Endothelial cell of umbilical vein (primary cell): ENCODE measurements at regions not wholly inside any gene's neighbourhood (a gene's known extent, or its start where the extent isn't known, plus 50 kb on each side); places are given as distances from the start of the nearest gene placed in this dataset.

Experiments
- BruUV-seq: library from RNA; stranded (reverse); fragments of 400-500 nt; replicated peaks from 2 replicates; lab custom pipeline; 2021; lab: Mats Ljungman, UMichigan
- CTCF ChIA-PET: fragments of 300-600, 350-600 bp; sonication (Branson Sonifier 250); formaldehyde crosslinking; loops from one replicate; lab custom pipeline; 2021; ENCODE audit warnings: antibody characterized with exemption, inconsistent platforms; lab: Charles Lee
- POLR2A ChIA-PET: fragments of 300-600, 350-600 bp; sonication (Branson Sonifier 250); formaldehyde crosslinking; loops from one replicate; lab custom pipeline; 2021; ENCODE audit warnings: antibody characterized with exemption, inconsistent platforms; lab: Charles Lee
- DNase-seq: peaks from one replicate; pipeline ENCODE4 v3.0.0-alpha.2; 2011; ENCODE audit warnings: low read depth, low spot score
- FAIRE-seq: peaks from 2 replicates; lab custom pipeline; 2011; peaks lifted over from hg19 to GRCh38; lab: Jason Lieb, UNC
- H2AFZ ChIP-seq: 2 replicates; pipeline ENCODE4 v1.6.0; 2012; ENCODE audit warnings: low read depth, low read length, control low read depth, inconsistent platforms
- H3K27ac ChIP-seq: 2 replicates; pipeline ENCODE4 v1.5.1; 2011; ENCODE audit warnings: low read depth, mild to moderate bottlenecking, control low read depth, low read length, moderate library complexity; ENCODE audit not compliant: insufficient read depth
- H3K27me3 ChIP-seq, 2 experiments: 2 replicates each; pipeline versions ENCODE4 v1.6.0 to v1.6.1; 2011; ENCODE audit warnings: low read length in 2 of 2, mixed read lengths in 1 of 2; ENCODE audit not compliant: control insufficient read depth in 2 of 2, insufficient read depth in 2 of 2
- H3K36me3 ChIP-seq, 2 experiments: 2 replicates in 1 of 2; 3 replicates in 1 of 2; pipeline ENCODE4 v1.5.1; 2011; ENCODE audit warnings: low read length in 2 of 2, mild to moderate bottlenecking in 1 of 2, moderate library complexity in 1 of 2; ENCODE audit not compliant: control insufficient read depth in 2 of 2, insufficient read depth in 2 of 2; ENCODE audit errors: extremely low read depth in 1 of 2
- H3K4me1 ChIP-seq: 3 replicates; pipeline ENCODE4 v1.5.1; 2011; ENCODE audit warnings: mild to moderate bottlenecking, low read length; ENCODE audit not compliant: control insufficient read depth, insufficient read depth; ENCODE audit errors: extremely low read depth
- H3K4me2 ChIP-seq: 2 replicates; pipeline ENCODE4 v1.6.1; 2011; ENCODE audit warnings: low read length, control low read depth, mixed read lengths; ENCODE audit not compliant: insufficient read depth
- H3K4me3 ChIP-seq, 3 experiments: fragments of 200-600 bp in 1 of 3; sonication (generic), shearing (Covaris generic) in 1 of 3; replicated peaks in 1 of 3; 2 replicates each; pipeline ENCODE4 v1.5.1; 2011 to 2016; ENCODE audit warnings: control low read depth in 3 of 3, low read length in 3 of 3, mild to moderate bottlenecking in 2 of 3, inconsistent platforms in 1 of 3, low read depth in 1 of 3, moderate library complexity in 1 of 3; ENCODE audit not compliant: insufficient read depth in 1 of 3
- H3K79me2 ChIP-seq: 2 replicates; pipeline ENCODE4 v1.6.0; 2012; ENCODE audit warnings: low read length, inconsistent platforms; ENCODE audit not compliant: control insufficient read depth, insufficient read depth
- H3K9ac ChIP-seq: replicated peaks from 2 replicates; pipeline ENCODE3; 2011; ENCODE audit warnings: low read length, control low read depth; ENCODE audit not compliant: insufficient read depth; ENCODE audit errors: extremely low read depth
- H3K9me1 ChIP-seq: replicated peaks from 3 replicates; pipeline ENCODE4 v1.6.0; 2011; ENCODE audit warnings: mild to moderate bottlenecking, low read length; ENCODE audit not compliant: control insufficient read depth, insufficient read depth; ENCODE audit errors: extremely low read depth
- H3K9me3 ChIP-seq: replicated peaks from 2 replicates; pipeline ENCODE4 v1.5.1; 2012; ENCODE audit warnings: low read length, inconsistent platforms; ENCODE audit not compliant: control insufficient read depth, insufficient read depth
- H4K20me1 ChIP-seq: replicated peaks from 2 replicates; pipeline ENCODE3; 2011; ENCODE audit warnings: mild to moderate bottlenecking, low read length; ENCODE audit not compliant: control insufficient read depth, insufficient read depth; ENCODE audit errors: extremely low read depth
- CTCF ChIP-seq, 2 donors: IDR thresholded peaks; 1 replicate in 1 of 2; 2 replicates in 1 of 2; pipeline ENCODE4 v1.5.1; 2011; ENCODE audit warnings: low read length in 2 of 2, mild to moderate bottlenecking in 2 of 2, moderate library complexity in 2 of 2, control low read depth in 1 of 2, inconsistent platforms in 1 of 2, low read depth in 1 of 2; ENCODE audit not compliant: insufficient read depth in 1 of 2; ENCODE audit errors: extremely low read depth in 1 of 2
- EZH2 ChIP-seq: IDR thresholded peaks from 2 replicates; pipeline ENCODE4 v1.6.1; 2012; ENCODE audit warnings: borderline replicate concordance, low read depth, mild to moderate bottlenecking, moderate library complexity, low read length, inconsistent platforms; ENCODE audit not compliant: severe bottlenecking
- FOS ChIP-seq: IDR thresholded peaks from 2 replicates; pipeline ENCODE4 v1.6.1; 2011; ENCODE audit warnings: mild to moderate bottlenecking, low read length, moderate library complexity, borderline replicate concordance; ENCODE audit not compliant: insufficient read depth
- GATA2 ChIP-seq: IDR thresholded peaks from 2 replicates; pipeline ENCODE4 v1.7.0; 2011; ENCODE audit warnings: low read depth, mild to moderate bottlenecking, moderate library complexity, mixed read lengths, low read length; ENCODE audit not compliant: insufficient read length, insufficient read depth
- JUN ChIP-seq: IDR thresholded peaks from 2 replicates; pipeline ENCODE4 v1.6.1; 2011; ENCODE audit warnings: borderline replicate concordance, low read depth; ENCODE audit not compliant: insufficient read length, insufficient read depth
- MAX ChIP-seq: IDR thresholded peaks from 2 replicates; pipeline ENCODE4 v1.6.1; 2011; ENCODE audit not compliant: insufficient read depth, insufficient read length
- MYC ChIP-seq: IDR thresholded peaks from one replicate; pipeline ENCODE4 v1.6.1; 2011; ENCODE audit warnings: mild to moderate bottlenecking, low read depth, low read length
- POLR2A ChIP-seq: IDR thresholded peaks from 2 replicates; pipeline ENCODE4 v1.6.1; 2012; ENCODE audit warnings: low read depth, mild to moderate bottlenecking, control low read depth, low read length
- POLR2AphosphoS5 ChIP-seq: IDR thresholded peaks from 2 replicates; pipeline ENCODE4 v1.6.1; 2012; ENCODE audit warnings: low read depth, mild to moderate bottlenecking, control low read depth, low read length, moderate library complexity; ENCODE audit not compliant: insufficient read depth
- dilution Hi-C: fragments of 300-500 bp; cut with MboI; formaldehyde crosslinking; loops from one replicate; pipeline ENCODE4 v1.15.0; 2019; ENCODE audit warnings: low sequenced_read_pairs; ENCODE audit not compliant: extremely low pct_ligation_motif_present
- intact Hi-C: fragments of 100-400 bp; cut with micrococcal nuclease; formaldehyde crosslinking; loops from one replicate; pipeline ENCODE4 v1.10.0; 2022

- no peak for FAIRE-seq
- Histone ChIP-seq H2AFZ (no peak overlapping the region), H3K9ac (no peak overlapping the region), H3K36me3 (no peaks in the 10 kb centered on the region), H3K4me2 (no peak overlapping the region), H3K9me1 (no peaks in the 10 kb centered on the region), H3K79me2 (no peaks in the 10 kb centered on the region), H3K27me3 (no peaks in the 10 kb centered on the region), H3K4me3 (no peak overlapping the region), H3K4me1 (no peaks in the 10 kb centered on the region), H3K9me3 (no peaks in the 10 kb centered on the region), H4K20me1 (no peaks in the 10 kb centered on the region), H3K27ac (no peak overlapping the region)
- no TSS peak for BruUV-seq
- dilution Hi-C loops (no loop called here), intact Hi-C loops (no loop called here)
- no peak for TF ChIP-seq CTCF (IDR thresholded peaks at IDR 0.05; ENCODE audit: extremely low read depth in 1 of 2, insufficient read depth in 1 of 2, low read depth in 1 of 2, low read length in 2 of 2)
- no peak for TF ChIP-seq EZH2
- TF ChIP-seq JUN: no peak
- TF ChIP-seq MAX: no peak
- no peak for TF ChIP-seq POLR2AphosphoS5
- no peak for TF ChIP-seq POLR2A
- POLR2A ChIA-PET: no interaction called here
- CTCF ChIA-PET: no interaction called here
- DNase-seq: no peak
These were observed 842.1 kb upstream of the SLC10A2 start for GRCh38 chr13:103908274-103908673.

- Histone ChIP-seq H3K4me3 (no peak overlapping the region), H2AFZ (no peak overlapping the region), H3K36me3 (no peaks in the 10 kb centered on the region), H3K9me3 (no peaks in the 10 kb centered on the region), H3K4me2 (no peak overlapping the region), H4K20me1 (no peaks in the 10 kb centered on the region), H3K9me1 (no peaks in the 10 kb centered on the region), H3K27me3 (no peaks in the 10 kb centered on the region), H3K4me1 (no peaks in the 10 kb centered on the region), H3K79me2 (no peaks in the 10 kb centered on the region), H3K27ac (no peak overlapping the region), H3K9ac (no peak overlapping the region)
- FAIRE-seq (no peak), DNase-seq (no peak)
- ChIA-PET CTCF (interaction anchor here (0.7 kb wide), 1 partner anchor 10 kb away, joined by 3 read pairs; no protein-coding TSS in a partner anchor), POLR2A (no interaction called here)
- intact Hi-C loops: no loop called here
- no TSS peak for BruUV-seq
- dilution Hi-C loops: no loop called here
- no peak for TF ChIP-seq MAX
- TF ChIP-seq FOS: no peak
- TF ChIP-seq CTCF (IDR thresholded peaks at IDR 0.05; ENCODE audit: extremely low read depth in 1 of 2, insufficient read depth in 1 of 2, low read depth in 1 of 2, low read length in 2 of 2): no peak
- TF ChIP-seq EZH2: no peak
- TF ChIP-seq POLR2AphosphoS5: no peak
- TF ChIP-seq JUN: no peak
- TF ChIP-seq GATA2: no peak
- TF ChIP-seq POLR2A: no peak
- no peak for TF ChIP-seq MYC
These were observed 837.6 kb upstream of the SLC10A2 start for GRCh38 chr13:103903790-103904189.
